ENCODE measurements at regions not wholly inside any gene's neighbourhood (a gene's known extent, or its start where the extent isn't known, plus 50 kb on each side); places are given as distances from the start of the nearest gene placed in this dataset.

DNA sequence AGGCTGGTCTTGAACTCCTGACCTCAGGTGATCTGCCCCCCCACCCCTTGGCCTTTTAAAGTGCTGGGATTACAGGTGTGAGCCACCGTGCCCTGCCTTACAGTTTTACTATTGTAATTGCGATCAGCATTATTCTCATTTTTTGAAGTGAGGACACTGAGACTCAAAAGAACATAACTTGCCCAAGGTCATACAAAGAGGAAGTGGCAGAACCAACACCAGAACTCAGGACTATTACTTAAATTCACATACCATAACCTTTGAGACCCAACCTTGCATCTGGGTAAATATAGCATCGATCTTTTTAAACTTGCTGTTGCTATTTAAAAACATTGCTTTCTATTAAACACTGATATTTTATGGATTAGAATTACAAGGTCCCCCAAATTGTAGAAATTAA is 54.2 kb downstream of the FOXI1 start:
- TF ChIP-seq, protein P1, sequence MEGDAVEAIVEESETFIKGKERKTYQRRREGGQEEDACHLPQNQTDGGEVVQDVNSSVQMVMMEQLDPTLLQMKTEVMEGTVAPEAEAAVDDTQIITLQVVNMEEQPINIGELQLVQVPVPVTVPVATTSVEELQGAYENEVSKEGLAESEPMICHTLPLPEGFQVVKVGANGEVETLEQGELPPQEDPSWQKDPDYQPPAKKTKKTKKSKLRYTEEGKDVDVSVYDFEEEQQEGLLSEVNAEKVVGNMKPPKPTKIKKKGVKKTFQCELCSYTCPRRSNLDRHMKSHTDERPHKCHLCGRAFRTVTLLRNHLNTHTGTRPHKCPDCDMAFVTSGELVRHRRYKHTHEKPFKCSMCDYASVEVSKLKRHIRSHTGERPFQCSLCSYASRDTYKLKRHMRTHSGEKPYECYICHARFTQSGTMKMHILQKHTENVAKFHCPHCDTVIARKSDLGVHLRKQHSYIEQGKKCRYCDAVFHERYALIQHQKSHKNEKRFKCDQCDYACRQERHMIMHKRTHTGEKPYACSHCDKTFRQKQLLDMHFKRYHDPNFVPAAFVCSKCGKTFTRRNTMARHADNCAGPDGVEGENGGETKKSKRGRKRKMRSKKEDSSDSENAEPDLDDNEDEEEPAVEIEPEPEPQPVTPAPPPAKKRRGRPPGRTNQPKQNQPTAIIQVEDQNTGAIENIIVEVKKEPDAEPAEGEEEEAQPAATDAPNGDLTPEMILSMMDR (IDR thresholded peaks at IDR 0.05; ENCODE audit: insufficient read depth, low read depth, low read length, missing control alignments) = no peak
- no peak overlapping the region for H3K4me3 ChIP-seq (ENCODE audit: low read depth, low read length)
- DNase-seq (ENCODE audit: low read depth) = no peak

DNA sequence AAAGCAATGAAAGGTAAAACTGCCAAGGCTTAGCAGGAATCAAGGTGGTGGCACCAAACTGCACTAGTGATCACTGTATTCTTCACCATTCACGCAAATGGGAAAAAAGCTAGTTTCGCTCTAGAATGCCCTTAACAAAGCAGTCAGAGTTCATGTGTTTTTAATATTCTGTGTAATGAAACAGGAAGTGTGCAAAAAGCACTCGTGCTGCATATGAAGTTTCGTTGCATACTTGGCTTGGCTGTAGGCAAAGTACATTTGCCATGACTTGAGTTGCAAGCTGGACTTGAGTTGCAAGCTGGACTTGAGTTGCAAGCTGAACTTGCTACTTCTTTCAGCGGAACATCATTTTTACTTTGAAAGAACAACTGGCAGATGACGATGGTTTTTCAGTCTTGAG is 55.4 kb downstream of the FOXI1 start:
- peak; percentile 63 for DNase-seq (ENCODE audit: low read depth)
- TF ChIP-seq, protein P1 (IDR thresholded peaks at IDR 0.05; ENCODE audit: insufficient read depth, low read depth, low read length, missing control alignments) = no peak
- no peak overlapping the region for H3K4me3 ChIP-seq (ENCODE audit: low read depth, low read length)

DNA sequence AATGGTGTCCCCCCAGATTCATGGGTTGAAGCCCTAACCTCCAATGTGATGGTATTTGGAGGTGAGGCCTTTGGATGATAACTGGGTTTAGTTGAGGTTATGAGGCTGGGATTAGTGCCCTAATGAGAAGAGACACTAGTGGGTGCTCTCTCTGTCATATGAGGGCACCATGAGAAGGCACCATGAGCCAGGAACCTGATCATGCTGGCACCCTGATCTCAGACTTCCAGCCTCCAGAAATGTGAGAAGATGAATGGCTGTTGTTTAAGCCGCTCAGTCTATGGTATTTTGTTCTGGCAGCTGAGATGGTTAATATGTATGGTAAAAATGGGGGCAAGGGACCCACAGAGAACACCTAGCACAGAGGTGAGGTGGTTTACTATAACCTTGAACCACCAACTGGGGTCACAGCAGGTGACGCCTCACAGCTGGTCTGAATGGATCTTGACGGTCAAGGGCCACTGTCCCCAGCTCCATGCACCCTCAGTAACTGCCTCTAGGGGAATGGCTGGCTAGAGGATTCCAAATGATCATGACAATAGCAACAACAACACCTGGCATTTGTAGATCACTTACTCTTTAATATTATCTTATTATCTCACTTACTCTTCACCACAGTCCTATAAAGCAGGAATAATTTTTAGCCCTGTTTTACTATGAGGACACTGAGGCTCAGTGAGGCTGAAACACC is 57.1 kb downstream of the FOXI1 start:
- no peak for DNase-seq (ENCODE audit: low read depth)
- H3K4me3 ChIP-seq (ENCODE audit: low read depth, low read length) = no peak overlapping the region
- TF ChIP-seq, protein P1 (IDR thresholded peaks at IDR 0.05; ENCODE audit: insufficient read depth, low read depth, low read length, missing control alignments) = no peak

DNA sequence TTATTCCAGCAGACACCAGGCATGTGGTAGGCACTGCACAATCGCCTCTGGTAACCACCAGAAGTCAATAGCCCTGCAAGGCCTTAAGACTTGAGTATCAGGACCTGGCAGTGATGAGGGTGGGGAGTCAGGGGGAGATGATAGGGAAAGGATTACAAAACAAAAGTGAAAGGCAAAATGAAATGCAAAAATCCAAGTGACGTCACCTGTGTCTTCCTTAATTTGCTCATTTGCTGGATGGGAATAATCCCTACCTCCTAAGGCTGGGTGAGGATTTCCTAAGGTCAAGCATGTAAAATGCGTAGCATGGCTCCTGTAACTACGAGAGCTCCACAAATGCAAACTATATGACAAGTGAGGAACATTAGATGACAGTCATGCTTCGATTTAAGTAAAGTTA is 58.4 kb downstream of the FOXI1 start:
- TF ChIP-seq, protein P1 (IDR thresholded peaks at IDR 0.05; ENCODE audit: insufficient read depth, low read depth, low read length, missing control alignments) = no peak
- DNase-seq (ENCODE audit: low read depth) = no peak

DNA sequence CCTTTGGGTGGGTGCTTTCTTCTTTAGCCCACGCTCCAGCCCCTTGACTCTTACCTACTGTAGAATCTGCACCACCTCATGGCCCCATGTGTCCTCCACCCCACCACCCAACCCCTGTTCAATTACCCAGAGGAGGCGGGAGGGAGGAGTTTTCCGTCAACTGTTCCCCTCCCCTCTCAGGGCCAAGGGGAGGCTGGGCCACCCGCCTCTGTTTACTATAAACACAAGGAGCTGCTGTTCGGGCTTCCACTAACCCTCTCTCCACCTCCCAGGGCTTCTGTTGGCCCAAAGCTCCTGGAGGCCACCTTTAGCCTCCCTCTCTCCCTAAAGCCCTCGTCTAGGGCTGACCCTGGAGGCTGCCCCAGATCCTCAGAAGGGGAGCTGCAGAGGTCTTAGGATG is 59.2 kb downstream of the FOXI1 start:
- TF ChIP-seq, protein P1 (IDR thresholded peaks at IDR 0.05; ENCODE audit: insufficient read depth, low read depth, low read length, missing control alignments) = no peak
- no peak for DNase-seq (ENCODE audit: low read depth)
- no peak overlapping the region for H3K4me3 ChIP-seq (ENCODE audit: low read depth, low read length)

More for the DNA sequence above, 58.4 kb downstream of the FOXI1 start:
- H3K4me3 ChIP-seq (ENCODE audit: low read depth, low read length) = no peak overlapping the region

DNA sequence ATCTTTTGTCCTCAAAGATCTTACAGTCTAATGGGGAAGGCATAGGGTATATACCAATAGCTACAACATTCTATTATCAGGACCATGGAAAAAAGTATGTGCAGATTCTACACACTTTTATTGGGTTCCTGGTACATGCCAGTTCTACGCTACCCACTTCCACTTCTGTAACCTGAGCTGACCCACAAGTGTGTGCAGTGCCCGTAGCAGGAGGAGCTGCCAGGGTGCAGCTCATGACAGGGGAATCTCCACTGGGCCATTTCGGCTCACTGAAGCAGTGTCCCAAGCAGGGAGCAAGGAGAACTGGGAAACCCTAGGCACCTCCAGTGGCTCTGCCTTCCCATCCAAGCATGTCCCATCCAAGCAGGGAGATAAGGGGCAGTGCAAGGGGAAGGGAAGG is 60.4 kb downstream of the FOXI1 start:
- no peak for DNase-seq (ENCODE audit: low read depth)
- H3K4me3 ChIP-seq (ENCODE audit: low read depth, low read length) = no peak overlapping the region
- TF ChIP-seq, protein P1 (IDR thresholded peaks at IDR 0.05; ENCODE audit: insufficient read depth, low read depth, low read length, missing control alignments) = no peak

DNA sequence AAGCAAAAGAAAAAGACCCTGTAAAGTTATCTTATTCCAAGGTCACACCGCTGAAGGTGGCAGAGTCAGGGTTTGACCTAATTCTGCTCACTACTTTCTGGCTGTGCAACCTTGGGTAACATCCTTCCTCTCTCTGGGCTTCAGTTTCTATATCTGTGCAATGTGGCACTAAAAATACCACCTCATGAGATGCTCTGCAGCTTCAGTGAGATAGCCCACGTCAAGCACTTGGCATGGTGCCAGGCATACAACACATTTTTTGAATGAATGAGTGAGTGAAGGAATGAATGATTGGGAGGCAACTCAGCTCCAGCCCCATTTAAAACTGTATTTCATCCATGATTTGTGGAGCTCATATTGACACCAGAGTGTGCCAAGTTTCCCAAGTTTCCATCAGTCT is 62.3 kb downstream of the FOXI1 start:
- H3K4me3 ChIP-seq (ENCODE audit: low read depth, low read length) = no peak overlapping the region

More for the DNA sequence above, 62.3 kb downstream of the FOXI1 start:
- TF ChIP-seq, protein P1 (IDR thresholded peaks at IDR 0.05; ENCODE audit: insufficient read depth, low read depth, low read length, missing control alignments) = no peak
- DNase-seq (ENCODE audit: low read depth) = peak; percentile 31

Measured in GM12865 (cell line).